IMR-90 (cell line): ENCODE measurements at regions not wholly inside any gene's neighbourhood (a gene's known extent, or its start where the extent isn't known, plus 50 kb on each side); places are given as distances from the start of the nearest gene placed in this dataset.
"Not testable (repeated sequence)": the region's sequence is repeated elsewhere in the genome, so short reads cannot be mapped to it uniquely, and the experiment has no call there.

Experiments
- ATAC-seq: fragments of 200-7000 bp; cut with Tn5 transposase; 2 replicates; pipeline ENCODE4 v1.9.1; 2020; ENCODE audit warnings: low read depth, mild to moderate bottlenecking, moderate library complexity
- BruUV-seq: library from RNA; stranded (reverse); fragments of 400-500 nt; replicated peaks from 2 replicates; lab custom pipeline; 2021; lab: Mats Ljungman, UMichigan
- CTCF ChIA-PET: fragments of 300-600 bp; formaldehyde crosslinking; extraction: SDS; loops from one replicate; lab custom pipeline; 2021; ENCODE audit warnings: antibody characterized with exemption; lab: Yijun Ruan, JAX
- POLR2A ChIA-PET: fragments of 300-600 bp; sonication (Branson Sonifier 250); formaldehyde crosslinking; loops from one replicate; lab custom pipeline; 2022; ENCODE audit warnings: antibody characterized with exemption; ENCODE audit not compliant: unreplicated experiment; lab: Charles Lee
- DNase-seq: peaks from one replicate; pipeline ENCODE4 v3.0.0; 2013
- H2AFZ ChIP-seq: replicated peaks from 2 replicates; pipeline ENCODE3; 2013; ENCODE audit warnings: low read length, mild to moderate bottlenecking; ENCODE audit not compliant: poor library complexity
- H2AK5ac ChIP-seq: 2 replicates; pipeline ENCODE4 v1.6.1; 2013; ENCODE audit warnings: low read depth, low read length, inconsistent platforms
- H2AK9ac ChIP-seq: replicated peaks from 2 replicates; pipeline ENCODE3; 2013; ENCODE audit warnings: mild to moderate bottlenecking, low read depth, low read length, moderate library complexity; ENCODE audit not compliant: poor library complexity
- H2BK120ac ChIP-seq: 2 replicates; pipeline ENCODE4 v1.6.1; 2013; ENCODE audit warnings: low read depth, low read length, inconsistent platforms
- H2BK15ac ChIP-seq: 3 replicates; pipeline ENCODE4 v1.6.1; 2013; ENCODE audit warnings: low read depth, low read length, inconsistent platforms
- H2BK20ac ChIP-seq: 2 replicates; pipeline ENCODE4 v1.6.1; 2013; ENCODE audit warnings: low read depth, mild to moderate bottlenecking, inconsistent platforms, low read length, moderate library complexity
- H2BK5ac ChIP-seq: 2 replicates; pipeline ENCODE4 v1.6.1; 2013; ENCODE audit warnings: mild to moderate bottlenecking, low read depth, low read length, inconsistent platforms; ENCODE audit not compliant: poor library complexity, severe bottlenecking
- H3K14ac ChIP-seq: replicated peaks from 2 replicates; pipeline ENCODE4 v1.6.1; 2013; ENCODE audit warnings: low read depth, low read length, inconsistent platforms
- H3K18ac ChIP-seq: 2 replicates; pipeline ENCODE4 v1.6.1; 2013; ENCODE audit warnings: low read depth, low read length, control low read depth
- H3K23ac ChIP-seq: 2 replicates; pipeline ENCODE4 v1.6.1; 2013; ENCODE audit warnings: low read depth, low read length, inconsistent platforms
- H3K27ac ChIP-seq: 2 replicates; pipeline ENCODE4 v1.5.1; 2013; ENCODE audit warnings: mild to moderate bottlenecking, control low read depth, low read length; ENCODE audit not compliant: insufficient read depth
- H3K27me3 ChIP-seq: 2 replicates; pipeline ENCODE4 v1.6.1; 2013; ENCODE audit warnings: low read length; ENCODE audit not compliant: control insufficient read depth, insufficient read depth
- H3K36me3 ChIP-seq: 2 replicates; pipeline ENCODE4 v1.6.1; 2013; ENCODE audit warnings: low read length, mixed read lengths; ENCODE audit not compliant: control insufficient read depth, insufficient read depth
- H3K4ac ChIP-seq: 2 replicates; pipeline ENCODE4 v1.6.1; 2013; ENCODE audit warnings: low read depth, low read length, inconsistent platforms
- H3K4me1 ChIP-seq: 2 replicates; pipeline ENCODE4 v1.6.1; 2013; ENCODE audit warnings: low read length, mixed read lengths; ENCODE audit not compliant: control insufficient read depth, insufficient read depth
- H3K4me2 ChIP-seq: 2 replicates; pipeline ENCODE4 v1.6.1; 2013; ENCODE audit warnings: low read depth, mild to moderate bottlenecking, control low read depth, low read length, moderate library complexity
- H3K4me3 ChIP-seq: 2 replicates; pipeline ENCODE4 v1.5.1; 2013; ENCODE audit warnings: low read depth, mild to moderate bottlenecking, control low read depth, low read length, moderate library complexity; ENCODE audit not compliant: insufficient read depth
- H3K56ac ChIP-seq: 2 replicates; pipeline ENCODE4 v1.6.1; 2013; ENCODE audit warnings: low read length, inconsistent platforms; ENCODE audit not compliant: insufficient read depth; ENCODE audit errors: extremely low read depth
- H3K79me1 ChIP-seq, 2 experiments: 2 replicates each; pipeline ENCODE4 v1.6.1; 2013; ENCODE audit warnings: low read length in 2 of 2, inconsistent platforms in 1 of 2, low read depth in 1 of 2
- H3K9ac ChIP-seq: 2 replicates; pipeline ENCODE4 v1.6.1; 2013; ENCODE audit warnings: low read depth, low read length, control low read depth
- H3K9me1 ChIP-seq: 2 replicates; pipeline ENCODE4 v1.6.1; 2013; ENCODE audit warnings: low read length, inconsistent platforms; ENCODE audit not compliant: insufficient read depth
- H3K9me3 ChIP-seq: 2 replicates; pipeline ENCODE4 v1.6.1; 2013; ENCODE audit warnings: low read length; ENCODE audit not compliant: control insufficient read depth, insufficient read depth
- H4K20me1 ChIP-seq: 2 replicates; pipeline ENCODE4 v1.6.1; 2013; ENCODE audit warnings: low read length, inconsistent platforms; ENCODE audit not compliant: insufficient read depth
- H4K5ac ChIP-seq: 2 replicates; pipeline ENCODE4 v1.6.1; 2013; ENCODE audit warnings: mild to moderate bottlenecking, low read depth, low read length, control low read depth
- H4K8ac ChIP-seq, 2 experiments: 2 replicates each; pipeline ENCODE4 v1.6.1; 2013; ENCODE audit warnings: low read depth in 2 of 2, low read length in 2 of 2, control low read depth in 1 of 2, inconsistent platforms in 1 of 2
- H4K91ac ChIP-seq: 2 replicates; pipeline ENCODE4 v1.6.1; 2013; ENCODE audit warnings: low read depth, low read length, inconsistent platforms; ENCODE audit not compliant: insufficient read depth
- WGBS, 2 experiments: methylation state at CpG; one replicate each; pipeline versions ENCODE4 v1.1.5 to v1.1.7; 2013; ENCODE audit warnings: missing lambda C conversion rate in 2 of 2; ENCODE audit not compliant: insufficient read length in 1 of 2; ENCODE audit errors: extremely low coverage in 2 of 2; 5-methylcytosine and 5-hydroxymethylcytosine counted together
- dilution Hi-C: fragments of 300-500 bp; cut with HindIII; formaldehyde crosslinking; loops from one replicate; pipeline ENCODE4 v1.14.3; 2018; ENCODE audit warnings: low sequenced_read_pairs; ENCODE audit not compliant: unreplicated experiment
- in situ Hi-C: fragments of 300-500 bp; cut with MboI; formaldehyde crosslinking; loops from 3 replicates; pipeline ENCODE4 v1.14.3; 2019; ENCODE audit warnings: low sequenced_read_pairs, inconsistent platforms, mixed read lengths
- intact Hi-C: fragments of 100-400 bp; cut with micrococcal nuclease; formaldehyde crosslinking; loops from 2 replicates; pipeline ENCODE4 v1.10.0; 2022

DNA sequence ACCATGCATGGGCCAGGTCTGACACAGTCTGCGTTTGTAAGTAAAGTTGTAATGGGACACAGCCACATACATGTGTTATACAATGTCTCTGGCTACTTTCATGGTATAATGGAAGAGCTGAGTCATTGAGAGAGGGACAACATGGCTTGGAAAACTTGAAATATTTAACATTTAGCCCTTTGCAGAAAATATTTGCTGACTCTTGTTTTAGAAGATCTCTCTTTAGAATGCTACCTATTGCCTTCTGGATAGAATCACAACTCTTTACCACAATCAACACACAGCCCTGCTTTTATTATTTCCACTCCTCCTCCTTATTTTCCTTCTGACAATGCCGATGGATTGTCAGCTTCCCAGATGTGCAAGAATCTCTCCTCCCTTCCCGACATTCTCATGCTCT, 138.4 kb upstream of the DUSP22 start:
- H3K9ac ChIP-seq = not testable (repeated sequence)

DNA sequence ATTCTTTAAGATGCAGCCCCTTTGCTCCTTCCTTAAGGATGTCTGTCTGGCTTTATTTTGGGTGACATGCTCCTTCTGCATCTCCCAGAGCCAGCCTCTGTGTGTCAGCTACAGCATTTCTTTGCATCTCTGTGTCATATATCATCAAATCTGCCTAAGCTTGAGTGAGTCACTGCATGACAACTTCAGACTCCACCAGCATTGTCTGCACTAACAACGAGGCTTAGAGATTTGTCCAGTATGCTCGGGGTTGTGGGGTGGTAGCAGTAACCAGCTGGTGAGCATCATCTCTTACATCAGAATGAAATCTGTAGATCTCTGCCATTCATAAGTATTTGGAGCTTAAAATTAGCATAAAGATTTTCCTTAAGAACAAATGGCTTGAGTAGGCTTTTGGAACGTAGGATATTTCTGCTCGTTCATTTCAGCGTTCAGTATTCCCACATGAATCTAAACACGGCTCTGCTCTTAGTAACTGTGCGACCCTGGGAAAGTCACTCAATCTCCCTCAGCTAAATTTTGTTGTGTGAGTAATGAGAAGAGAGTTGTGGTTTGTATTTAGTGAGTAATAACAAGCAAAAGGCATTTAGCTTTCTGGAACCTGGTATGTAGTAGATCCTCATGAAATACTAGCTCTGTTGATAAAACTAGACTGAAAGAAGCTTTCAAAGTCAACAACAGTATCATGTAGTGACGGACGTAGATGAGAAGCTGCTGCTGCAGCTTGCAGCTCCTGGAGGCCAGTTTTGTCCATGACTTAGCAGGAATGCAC, 137.8 kb upstream of the DUSP22 start:
- H3K18ac ChIP-seq, H2BK120ac ChIP-seq, H2AK9ac ChIP-seq, BruUV-seq, H3K4ac ChIP-seq, H3K23ac ChIP-seq, H3K36me3 ChIP-seq, H2BK20ac ChIP-seq, H4K8ac ChIP-seq, H3K4me2 ChIP-seq, H3K27ac ChIP-seq, H3K9ac ChIP-seq, H3K4me1 ChIP-seq, H4K91ac ChIP-seq, H3K56ac ChIP-seq, dilution Hi-C loops, H3K79me1 ChIP-seq, intact Hi-C loops, ATAC-seq, H2BK5ac ChIP-seq, H3K9me3 ChIP-seq, CTCF ChIA-PET, in situ Hi-C loops, H4K5ac ChIP-seq, H3K4me3 ChIP-seq, H3K9me1 ChIP-seq, POLR2A ChIA-PET, H3K27me3 ChIP-seq, H2AK5ac ChIP-seq, H2AFZ ChIP-seq, H2BK15ac ChIP-seq, H4K20me1 ChIP-seq, H3K14ac ChIP-seq: not testable (repeated sequence)
- WGBS, 2 experiments = no CpG with 5 or more reads among the region's 9 CpGs
- peak; percentile 59 for DNase-seq

More for the DNA sequence above, 138.4 kb upstream of the DUSP22 start:
- no CpG with 5 or more reads among the region's 3 CpGs for WGBS, 2 experiments
- H4K91ac ChIP-seq, H2AFZ ChIP-seq, H2BK120ac ChIP-seq, H4K8ac ChIP-seq, ATAC-seq, H3K4ac ChIP-seq, H2AK5ac ChIP-seq, H4K20me1 ChIP-seq, H3K4me2 ChIP-seq, H2AK9ac ChIP-seq, dilution Hi-C loops, POLR2A ChIA-PET, H3K9me3 ChIP-seq, H3K4me1 ChIP-seq, H3K36me3 ChIP-seq, H2BK20ac ChIP-seq, H2BK5ac ChIP-seq, H3K4me3 ChIP-seq, H3K14ac ChIP-seq, BruUV-seq, H2BK15ac ChIP-seq, H3K23ac ChIP-seq, intact Hi-C loops, CTCF ChIA-PET, DNase-seq, H3K27ac ChIP-seq, H3K18ac ChIP-seq, H4K5ac ChIP-seq, H3K9me1 ChIP-seq, H3K79me1 ChIP-seq, H3K56ac ChIP-seq, H3K27me3 ChIP-seq, in situ Hi-C loops: not testable (repeated sequence)
